GM19468 (cell line): ENCODE measurements at regions not wholly inside any gene's neighbourhood (a gene's known extent, or its start where the extent isn't known, plus 50 kb on each side); places are given as distances from the start of the nearest gene placed in this dataset.

Experiments
- ATAC-seq: cut with Tn5 transposase; IDR thresholded peaks from one replicate; pipeline ENCODE4 v1.9.1; 2021; ENCODE audit warnings: mild to moderate bottlenecking, moderate library complexity, moderate number of reproducible peaks; ENCODE audit not compliant: unreplicated experiment; ENCODE audit errors: extremely low read depth

DNA sequence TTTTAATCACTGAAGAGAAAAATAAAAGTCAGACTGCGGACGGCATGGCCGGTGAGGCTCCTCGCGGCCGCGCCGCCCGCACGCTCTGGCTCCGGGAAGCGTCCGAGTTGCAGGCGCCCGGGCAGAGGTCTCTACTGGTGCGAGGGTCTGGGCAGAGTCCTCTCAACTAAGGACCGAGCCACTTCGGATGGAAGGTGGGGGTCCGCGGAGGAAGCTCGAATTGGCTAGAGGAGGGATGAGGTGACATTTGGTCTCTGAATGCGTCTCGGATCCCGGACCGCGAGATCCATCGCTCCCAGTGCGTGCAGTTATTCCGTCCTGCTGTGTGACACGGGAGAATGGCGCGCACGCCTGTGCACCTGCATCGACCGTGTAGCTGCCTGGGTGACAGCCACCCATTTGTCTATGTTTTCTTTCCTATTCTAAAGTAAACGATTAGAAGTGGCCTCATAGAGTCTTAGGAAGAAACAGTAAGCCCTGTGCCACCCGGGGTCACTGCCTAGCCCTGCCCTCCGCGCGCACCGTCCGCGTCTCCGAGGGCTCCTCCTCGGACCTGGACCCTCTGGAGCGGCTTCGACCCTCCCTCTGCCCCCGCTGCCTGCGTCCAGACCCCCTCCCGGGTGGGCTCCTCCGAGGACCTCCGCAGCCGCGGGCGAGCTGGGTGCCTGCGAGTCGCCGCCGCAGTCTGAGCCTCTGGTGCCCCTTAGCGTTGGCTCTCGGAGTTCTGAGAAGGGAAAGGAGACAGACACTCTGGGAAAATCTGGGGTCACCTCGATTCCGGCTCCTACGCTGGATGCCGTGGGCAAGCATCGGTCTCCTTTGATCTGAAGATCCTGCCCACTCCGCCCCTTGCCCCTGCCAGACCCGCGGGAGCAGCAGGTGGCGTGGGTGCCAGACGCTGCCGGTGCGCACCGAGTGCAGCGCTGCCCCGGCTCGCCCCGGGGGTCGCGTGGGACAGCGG is 347.4 kb downstream of the LIG4 start:
- ATAC-seq: no peak

- no peak for ATAC-seq
Observed at GRCh38 chr13:107866941-107867623, 348.3 kb downstream of the LIG4 start.

DNA sequence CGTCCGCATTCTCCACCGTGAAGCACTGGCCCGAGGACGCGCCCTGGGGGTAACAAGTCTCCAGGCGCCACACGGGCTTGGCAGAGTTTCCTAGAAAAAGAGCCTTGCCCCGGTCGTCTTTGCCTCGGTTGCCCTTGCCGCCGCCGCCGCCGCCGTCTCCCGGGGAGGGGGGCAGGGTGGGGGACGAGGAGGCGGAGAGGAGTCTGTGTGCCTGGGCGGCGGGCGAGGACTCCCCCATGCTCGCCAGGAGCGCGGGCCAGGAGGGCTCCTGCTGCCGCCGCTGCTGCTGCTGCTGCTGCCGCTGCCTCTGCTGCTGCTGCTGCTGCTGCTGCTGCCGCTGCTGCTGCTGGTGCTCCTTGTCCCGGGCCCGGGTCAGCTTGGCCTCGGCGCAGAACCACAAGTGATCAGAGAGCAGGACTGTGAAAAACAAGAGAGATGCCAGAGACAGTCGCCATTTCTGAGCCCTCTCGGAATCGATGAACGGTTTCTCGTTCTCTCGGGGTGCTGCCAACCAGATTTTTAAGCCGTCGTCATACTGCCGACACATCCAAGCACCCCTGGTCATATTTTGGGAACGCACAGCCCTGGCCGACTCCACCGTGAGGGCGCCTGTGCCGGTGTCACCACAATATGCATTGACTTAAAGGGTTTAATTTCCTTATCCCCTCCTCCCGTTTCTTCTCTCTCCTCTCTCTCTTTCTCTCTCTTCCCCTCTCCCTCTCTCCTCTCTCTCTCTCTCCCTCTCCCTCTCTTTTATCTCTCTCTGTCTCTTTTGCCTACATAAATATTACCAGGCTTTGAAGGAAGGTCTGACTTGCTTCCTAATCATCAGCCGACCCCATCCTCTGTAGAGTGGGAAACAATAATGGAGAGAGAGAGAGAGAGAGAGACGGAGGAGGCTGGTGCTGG is 349.1 kb downstream of the LIG4 start:
- ATAC-seq: no peak

DNA sequence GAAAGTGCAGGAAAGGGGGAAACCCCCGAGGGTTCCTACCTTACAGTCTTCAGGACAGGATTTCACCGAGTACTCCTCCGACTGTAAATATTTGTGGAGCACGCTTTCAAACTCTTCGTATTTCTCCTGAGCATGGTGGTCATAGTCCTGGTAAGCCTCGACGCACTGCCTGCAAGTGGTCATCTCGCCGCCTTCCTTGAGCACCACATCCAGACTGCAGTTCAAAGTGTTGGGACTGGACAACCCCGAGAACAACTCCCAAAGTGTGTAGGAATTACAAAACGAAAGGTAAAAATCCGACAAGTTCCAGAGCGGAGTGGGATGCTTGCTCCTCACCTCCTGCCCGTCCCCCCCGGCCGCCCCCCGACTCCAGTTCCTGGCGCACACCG is 349.7 kb downstream of the LIG4 start:
- ATAC-seq: no peak

- ATAC-seq: no peak
Observed at GRCh38 chr13:107865318-107865575, 350.1 kb downstream of the LIG4 start.

DNA sequence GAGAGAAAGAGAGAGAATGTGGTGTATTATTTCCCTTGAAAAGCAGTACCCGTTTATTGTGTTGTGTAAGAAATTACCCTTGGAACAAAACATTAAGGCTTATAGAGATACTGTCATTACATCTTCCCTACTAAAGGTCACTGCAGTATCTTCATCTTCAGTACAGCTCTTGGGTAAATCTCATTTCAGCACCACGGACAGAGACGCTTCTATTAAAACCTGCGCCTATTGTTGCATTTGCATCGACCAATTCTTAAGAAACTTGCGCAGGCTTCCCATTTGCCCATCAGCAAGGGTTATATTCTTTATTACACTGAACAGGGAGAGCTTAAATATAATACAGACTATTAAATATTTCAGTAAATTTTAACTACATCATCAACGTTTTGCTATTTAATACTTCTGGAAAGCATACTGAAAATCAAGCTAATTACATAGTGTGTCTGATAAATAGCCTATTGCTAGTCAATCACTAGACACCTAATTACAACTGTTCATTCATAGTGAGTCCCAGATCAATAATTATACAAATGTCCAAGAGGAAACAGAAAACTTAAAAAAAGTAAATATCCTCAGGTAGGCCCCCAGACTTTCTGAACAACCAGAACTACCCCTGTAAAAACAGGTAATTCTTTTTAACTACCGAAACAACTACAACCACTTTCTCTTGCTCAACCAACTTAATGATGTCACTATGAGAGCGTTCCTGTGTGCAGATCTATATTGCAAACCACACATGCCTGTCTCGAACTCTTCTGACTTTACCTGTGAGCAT is 350.6 kb downstream of the LIG4 start:
- ATAC-seq: no peak

DNA sequence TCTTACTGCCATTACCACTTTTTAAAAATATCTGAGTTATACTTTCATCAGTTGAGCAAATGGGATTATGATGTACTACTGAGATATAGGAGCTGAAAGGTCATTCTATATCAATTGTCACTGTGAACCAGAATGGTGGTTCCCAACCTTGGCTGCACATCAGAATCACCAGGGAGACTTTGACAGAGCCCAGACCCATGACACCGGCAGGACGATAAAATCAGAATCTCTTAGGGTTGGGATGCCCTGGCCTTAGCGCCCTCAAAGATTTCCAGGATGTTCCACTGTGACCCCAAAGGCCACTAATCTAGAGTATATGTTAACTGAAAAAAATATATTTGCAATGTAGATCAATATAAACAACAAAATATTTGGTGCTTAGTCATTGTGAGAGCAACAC is 355.1 kb downstream of the LIG4 start:
- ATAC-seq: no peak

DNA sequence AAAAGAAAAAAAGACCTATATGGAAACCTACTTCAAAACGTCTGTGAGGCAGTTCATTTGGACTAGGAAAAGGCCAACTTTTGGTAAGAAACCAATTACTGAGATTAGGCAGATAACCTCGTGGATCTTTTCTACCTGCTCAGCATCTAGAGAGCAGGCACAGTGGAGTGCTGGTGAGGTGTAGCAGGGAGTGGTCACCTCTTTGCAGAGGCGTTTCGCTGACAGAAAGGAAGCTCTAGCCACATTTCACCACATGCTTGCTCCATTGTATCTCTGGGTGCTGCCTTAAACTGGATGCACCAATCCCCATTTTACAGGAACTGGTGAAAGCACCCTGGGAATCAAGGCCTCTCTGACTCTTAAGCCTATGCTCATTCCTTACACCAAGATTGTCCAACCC is 360.5 kb downstream of the LIG4 start:
- ATAC-seq: no peak

- no peak for ATAC-seq
Observed at GRCh38 chr13:107852072-107852471, 363.3 kb downstream of the LIG4 start.

GRCh38 chr13:107851670-107852069 is 363.7 kb downstream of the LIG4 start:
- ATAC-seq: no peak

DNA sequence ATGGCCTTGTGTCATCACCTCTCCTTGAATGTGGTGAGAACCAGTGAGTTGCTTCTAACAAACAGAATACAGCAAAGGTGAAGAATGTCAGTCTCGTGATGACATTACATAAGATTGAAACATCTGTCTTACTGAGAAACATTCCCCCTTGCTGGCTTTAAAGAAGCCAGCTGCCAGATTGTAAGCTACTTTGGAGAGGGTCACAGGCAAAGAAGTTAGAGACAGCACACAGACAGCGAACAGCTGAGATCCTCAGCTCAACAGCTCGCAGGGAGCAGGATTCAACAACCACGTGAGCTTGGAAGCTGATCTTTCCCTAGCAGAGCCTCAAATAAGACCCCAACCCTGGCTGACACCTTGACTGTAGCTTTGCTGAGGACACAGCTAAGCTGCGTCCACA is 367.9 kb downstream of the LIG4 start:
- ATAC-seq: no peak

DNA sequence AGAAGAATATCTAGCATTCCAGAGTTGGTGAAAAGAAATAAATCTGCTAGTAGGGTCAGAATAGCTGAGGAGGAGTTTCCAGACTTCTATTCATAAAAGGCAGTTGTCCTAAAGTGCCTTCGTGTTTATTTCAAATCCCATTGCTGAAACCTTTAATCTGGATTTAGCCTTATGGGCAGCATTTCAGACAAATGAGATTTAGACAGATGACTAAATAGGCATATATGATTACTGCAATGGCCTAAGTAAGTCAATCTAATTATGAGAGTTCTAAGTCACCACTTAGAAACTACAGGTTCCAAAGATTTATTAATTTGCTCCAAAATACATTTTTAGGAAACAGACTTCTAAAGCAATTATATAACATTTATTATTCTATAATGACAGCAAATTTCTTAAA is 368.7 kb downstream of the LIG4 start:
- no peak for ATAC-seq

DNA sequence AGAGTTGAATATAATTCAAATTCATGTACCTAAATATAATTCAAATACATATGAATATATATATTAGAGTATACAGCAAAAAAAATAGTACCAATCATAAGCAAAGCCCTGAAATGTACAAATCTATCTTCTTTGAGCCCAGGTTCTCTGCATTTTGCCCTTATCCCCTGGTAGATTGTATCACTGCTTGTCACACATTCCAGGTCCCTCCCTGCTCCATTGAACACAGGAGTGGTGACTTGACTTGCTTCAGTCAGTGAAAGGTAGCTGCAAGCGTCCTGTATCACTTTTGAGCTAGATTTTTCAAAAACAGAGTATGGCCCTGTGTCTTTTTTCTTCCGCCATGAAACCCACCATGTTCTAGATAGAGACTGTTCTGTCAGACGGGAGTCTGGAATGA is 369.4 kb downstream of the LIG4 start:
- ATAC-seq: no peak

GRCh38 chr13:107843681-107844080 is 371.7 kb downstream of the LIG4 start:
- ATAC-seq: no peak

DNA sequence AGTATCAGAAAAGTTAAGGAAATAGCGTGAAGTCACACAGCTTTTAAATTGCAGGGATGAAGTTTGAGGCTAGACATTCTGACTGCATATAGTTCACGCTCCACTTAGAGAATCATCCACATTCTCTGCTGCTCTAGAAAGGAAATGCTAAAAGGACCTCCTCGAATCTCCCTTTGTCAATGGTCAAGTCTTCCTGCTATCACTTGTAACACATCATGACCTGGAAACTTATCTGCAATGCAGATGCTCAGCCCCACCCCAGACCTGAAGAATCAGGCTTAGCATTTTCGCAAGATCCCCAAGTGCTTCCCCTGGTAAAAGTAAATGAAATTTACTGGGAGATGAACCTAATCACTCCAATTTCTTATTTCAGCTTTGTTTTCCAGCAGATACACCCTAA is 372.1 kb downstream of the LIG4 start:
- no peak for ATAC-seq

- no peak for ATAC-seq
Observed at GRCh38 chr13:107842562-107843180, 372.7 kb downstream of the LIG4 start.

GRCh38 chr13:107838588-107839161 is 376.7 kb downstream of the LIG4 start:
- no peak for ATAC-seq

DNA sequence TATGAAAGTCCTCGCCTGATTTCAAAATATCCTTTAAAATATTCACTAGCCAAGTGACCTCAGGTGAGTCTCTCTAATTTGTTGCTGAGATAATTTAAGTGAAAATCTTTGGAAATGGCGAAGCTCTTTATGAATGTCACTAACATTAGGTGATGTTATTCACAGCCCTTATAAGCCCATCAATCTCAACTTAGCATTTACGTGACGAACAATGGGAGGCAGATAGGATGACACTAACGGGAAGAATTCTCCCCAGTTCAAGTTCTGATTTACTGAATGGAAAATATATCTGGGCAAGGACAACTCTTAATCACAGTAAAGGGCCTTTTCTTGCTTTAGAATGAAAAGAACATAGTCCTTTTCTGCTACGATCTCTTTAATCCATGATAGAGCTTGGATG is 378.7 kb downstream of the LIG4 start:
- no peak for ATAC-seq

- ATAC-seq: no peak
Observed at GRCh38 chr13:107835339-107836018, 379.9 kb downstream of the LIG4 start.
